Sigmoid colon (tissue), 6 donors: ENCODE measurements at regions not wholly inside any gene's neighbourhood (a gene's known extent, or its start where the extent isn't known, plus 50 kb on each side); places are given as distances from the start of the nearest gene placed in this dataset.

Experiments
- DNase-seq: peaks from one replicate; pipeline ENCODE4 v3.0.0-alpha.2; 2019
- H3K27ac ChIP-seq, 4 donors: fragments of 200-600 bp; sonication (generic); one replicate each; pipeline ENCODE4 v1.5.1; 2016 to 2019; ENCODE audit warnings: mild to moderate bottlenecking in 1 of 4
- H3K27me3 ChIP-seq, 3 donors: fragments of 200-600 bp; sonication (generic); one replicate each; pipeline ENCODE4 v1.5.1; 2019; ENCODE audit warnings: mild to moderate bottlenecking in 1 of 3
- H3K36me3 ChIP-seq, 4 donors: fragments of 200-600 bp; sonication (generic); one replicate each; pipeline ENCODE4 v1.5.1; 2016 to 2019
- H3K4me1 ChIP-seq, 4 donors: fragments of 200-600 bp; sonication (generic); one replicate each; pipeline ENCODE4 v1.5.1; 2017 to 2019
- H3K4me3 ChIP-seq, 4 donors: fragments of 200-600 bp; sonication (generic); one replicate each; pipeline ENCODE4 v1.5.1; 2017 to 2019; ENCODE audit warnings: mild to moderate bottlenecking in 2 of 4, moderate library complexity in 1 of 4
- H3K9me3 ChIP-seq, 4 donors: fragments of 200-600 bp in 3 of 4; sonication (generic) in 3 of 4; one replicate each; pipeline versions ENCODE4 v1.5.1 to v1.6.1; 2013 to 2019
- CTCF ChIP-seq, 4 experiments: fragments of 450-650 bp in 3 of 4; fragments of 200-600 bp in 1 of 4; IDR thresholded peaks; one replicate each; pipeline ENCODE4 v1.5.1; 2016 to 2019; ENCODE audit warnings: antibody characterized with exemption in 4 of 4, mild to moderate bottlenecking in 3 of 4, moderate library complexity in 2 of 4
- EP300 ChIP-seq, 4 donors: sonication (generic); formaldehyde crosslinking; IDR thresholded peaks; one replicate each; pipeline ENCODE4 v1.6.1; 2017; ENCODE audit warnings: antibody characterized with exemption in 4 of 4
- POLR2A ChIP-seq, 2 donors: fragments of 450-650 bp; IDR thresholded peaks; one replicate each; pipeline ENCODE4 v1.6.1; 2016; ENCODE audit warnings: antibody characterized with exemption in 2 of 2, mild to moderate bottlenecking in 2 of 2, moderate library complexity in 2 of 2
- POLR2AphosphoS5 ChIP-seq, 4 donors: sonication (generic); formaldehyde crosslinking; IDR thresholded peaks; one replicate each; pipeline ENCODE4 v1.6.1; 2017; ENCODE audit warnings: antibody characterized with exemption in 4 of 4
- WGBS, 2 donors: extraction: QIAGEN DNeasy Blood & Tissue Kit; methylation state at CpG; one replicate each; pipeline ENCODE4 v1.1.7; 2013; 5-methylcytosine and 5-hydroxymethylcytosine counted together
- intact Hi-C: fragments of 100-400 bp; cut with DNase I; formaldehyde crosslinking; loops from one replicate; pipeline ENCODE4 v1.15.1; 2023
- donor health status: healthy with polysubstance abuse.
- donor health status: healthy.

- Histone ChIP-seq H3K36me3 (no peaks in the 10 kb centered on the region), H3K27me3 (no peaks in the 10 kb centered on the region), H3K4me1 (no peaks in the 10 kb centered on the region), H3K4me3 (no peak overlapping the region), H3K27ac (no peak overlapping the region), H3K9me3 (no peaks in the 10 kb centered on the region)
- 94 to 95% methylated on average over 2 of the region's 2 CpGs for WGBS, 2 donors
- intact Hi-C loops = no loop called here
- DNase-seq = no peak
- no peak for TF ChIP-seq POLR2A (IDR thresholded peaks at IDR 0.05)
Measured at GRCh38 chr5:68130253-68130652, 85.3 kb upstream of the PIK3R1 start.

- TF ChIP-seq POLR2A (IDR thresholded peaks at IDR 0.05) (no peak), EP300 (IDR thresholded peaks at IDR 0.05) (no peak), POLR2AphosphoS5 (IDR thresholded peaks at IDR 0.05) (no peak), CTCF (IDR thresholded peaks at IDR 0.05) (no peak)
- no peak for DNase-seq
- WGBS, 2 donors = 80 to 93% methylated on average over 4 of the region's 4 CpGs
- Histone ChIP-seq H3K9me3 (no peaks in the 10 kb centered on the region), H3K27me3 (no peaks in the 10 kb centered on the region), H3K4me1 (no peaks in the 10 kb centered on the region), H3K27ac (no peak overlapping the region), H3K4me3 (no peak overlapping the region), H3K36me3 (no peaks in the 10 kb centered on the region)
- intact Hi-C loops = no loop called here
Measured at GRCh38 chr5:68129364-68129763, 86.2 kb upstream of the PIK3R1 start.

GRCh38 chr5:68126886-68127285, 88.7 kb upstream of the PIK3R1 start:
- DNase-seq = no peak
- Histone ChIP-seq H3K4me3 (no peak overlapping the region), H3K36me3 (no peaks in the 10 kb centered on the region), H3K9me3 (no peaks in the 10 kb centered on the region), H3K27ac (no peak overlapping the region), H3K27me3 (no peaks in the 10 kb centered on the region), H3K4me1 (no peaks in the 10 kb centered on the region)
- intact Hi-C loops = no loop called here
- 86 to 90% methylated on average over 2 of the region's 2 CpGs for WGBS, 2 donors
- no peak for TF ChIP-seq EP300 (IDR thresholded peaks at IDR 0.05)
- no peak for TF ChIP-seq POLR2AphosphoS5 (IDR thresholded peaks at IDR 0.05)
- TF ChIP-seq CTCF (IDR thresholded peaks at IDR 0.05) = no peak
- TF ChIP-seq POLR2A (IDR thresholded peaks at IDR 0.05) = no peak

GRCh38 chr5:68122439-68123328, 92.9 kb upstream of the PIK3R1 start:
- Histone ChIP-seq H3K9me3 (no peaks in the 10 kb centered on the region), H3K4me1 (no peaks in the 10 kb centered on the region), H3K27me3 (no peaks in the 10 kb centered on the region), H3K27ac (no peak overlapping the region), H3K4me3 (no peak overlapping the region), H3K36me3 (no peaks in the 10 kb centered on the region)
- intact Hi-C loops = no loop called here
- 28 to 68% methylated on average over 7 of the region's 7 CpGs for WGBS, 2 donors
- TF ChIP-seq EP300 (IDR thresholded peaks at IDR 0.05) = no peak
- no peak for DNase-seq

- 9 to 62% methylated on average over 2 of the region's 2 CpGs for WGBS, 2 donors
- no peaks in the 10 kb centered on the region for H3K36me3 ChIP-seq
- intact Hi-C loops = no loop called here
- TF ChIP-seq CTCF (IDR thresholded peaks at IDR 0.05) = no peak
- no peak for TF ChIP-seq POLR2A (IDR thresholded peaks at IDR 0.05)
- H3K4me3 ChIP-seq = no peak overlapping the region
- no peaks in the 10 kb centered on the region for H3K27me3 ChIP-seq
- no peaks in the 10 kb centered on the region for H3K4me1 ChIP-seq
- no peak overlapping the region for H3K27ac ChIP-seq
- no peak for DNase-seq
- H3K9me3 ChIP-seq = no peaks in the 10 kb centered on the region
Measured at GRCh38 chr5:68116868-68117411, 98.6 kb upstream of the PIK3R1 start.
